ENCODE measurements at regions not wholly inside any gene's neighbourhood (a gene's known extent, or its start where the extent isn't known, plus 50 kb on each side); places are given as distances from the start of the nearest gene placed in this dataset.
"Not testable (repeated sequence)": the region's sequence is repeated elsewhere in the genome, so short reads cannot be mapped to it uniquely, and the experiment has no call there.

DNA sequence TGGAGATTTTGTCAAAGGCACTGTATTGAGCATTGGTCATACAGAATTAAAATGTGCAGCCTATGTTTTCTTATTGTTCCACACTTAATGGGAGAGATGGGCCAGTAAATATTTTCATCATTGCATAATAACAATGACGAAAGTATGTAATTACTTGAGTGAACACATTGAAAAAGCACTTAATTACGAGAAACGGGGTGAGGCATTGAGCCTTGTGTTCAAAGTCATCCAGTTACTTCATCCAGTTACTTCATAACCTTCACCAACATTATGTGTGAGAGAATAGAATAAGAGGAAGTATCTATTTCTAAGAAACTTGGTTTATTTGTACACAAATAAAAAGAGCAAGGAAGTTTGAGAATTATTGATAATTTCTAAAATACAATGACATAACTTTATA is 1427.0 kb downstream of the ADGRL3 start:
- FAIRE-seq, result no peak

DNA sequence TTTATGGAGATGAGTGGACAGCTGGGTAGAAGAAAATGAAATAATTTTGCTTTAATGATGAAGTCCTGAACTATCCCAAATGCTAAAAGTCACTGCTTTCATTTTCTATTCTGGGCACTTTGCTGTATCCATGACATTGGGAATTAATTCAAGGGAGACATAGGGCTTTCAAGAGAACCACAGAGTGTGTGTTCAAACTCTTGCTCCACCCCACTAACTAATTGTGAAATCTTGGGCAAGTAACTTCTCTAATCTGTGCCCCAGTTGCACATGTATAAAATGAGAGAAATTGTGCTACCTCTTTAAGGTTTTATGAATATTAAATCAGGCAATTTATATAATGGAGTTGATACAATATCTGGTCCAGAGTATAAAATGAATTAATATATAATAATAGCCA is 1422.0 kb downstream of the ADGRL3 start:
- no peak for FAIRE-seq

DNA sequence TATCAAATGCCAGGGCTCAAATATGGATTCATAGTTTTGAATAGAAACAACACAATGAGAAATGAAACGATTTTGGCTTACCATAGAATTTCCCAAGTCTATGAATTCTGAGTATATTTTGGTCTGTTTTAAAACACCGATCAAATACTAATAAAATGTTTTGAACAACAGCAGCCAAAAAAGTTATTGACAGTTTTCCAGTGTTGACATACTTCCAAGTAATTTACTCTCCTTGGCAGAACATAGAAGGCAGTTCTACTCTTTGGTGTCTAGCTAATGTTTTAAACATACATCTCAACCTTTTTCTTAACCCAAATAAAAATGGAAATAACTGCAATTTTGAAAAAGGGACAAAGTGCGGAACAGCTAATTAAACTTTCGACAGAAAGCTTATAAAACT is 1419.8 kb downstream of the ADGRL3 start:
- FAIRE-seq, result no peak

DNA sequence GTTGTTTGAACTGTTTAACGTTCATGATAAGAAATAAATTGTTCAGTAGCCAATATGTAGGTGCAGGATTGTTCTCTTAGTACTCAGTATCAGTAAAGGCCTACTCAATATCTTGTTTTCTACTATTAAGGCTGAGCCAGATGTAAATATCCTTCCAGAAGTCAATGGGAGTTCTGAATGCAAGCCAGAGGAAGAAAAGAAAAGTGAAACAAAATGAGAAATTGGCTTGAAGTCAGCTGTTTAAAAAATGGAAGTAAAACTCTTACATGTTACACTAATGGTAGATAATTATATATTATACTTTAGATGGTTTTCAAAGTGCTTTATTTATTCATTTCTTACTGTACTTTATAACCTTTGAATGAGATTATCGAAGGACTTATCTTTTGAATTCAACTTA is 1417.9 kb downstream of the ADGRL3 start:
- FAIRE-seq, result no peak

DNA sequence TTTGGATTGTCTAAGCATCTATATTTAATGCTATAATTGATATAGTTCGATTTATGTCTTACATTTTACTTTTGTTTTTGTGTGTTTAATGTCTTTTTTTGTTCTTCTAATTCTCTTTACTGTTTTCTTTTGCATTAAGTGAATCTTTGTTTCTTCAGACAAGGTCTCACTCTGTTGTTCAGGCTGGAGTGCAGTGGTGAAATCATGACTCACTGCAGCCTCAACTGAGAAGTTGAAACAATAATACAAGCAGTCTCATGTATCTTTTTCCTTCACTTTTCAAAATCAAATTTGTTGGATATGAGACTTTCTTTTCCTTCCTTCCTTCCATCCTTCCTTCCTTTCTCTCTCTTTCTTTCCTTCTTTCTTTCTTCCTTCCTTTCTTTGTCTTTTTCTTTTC is 1401.6 kb downstream of the ADGRL3 start:
- no peak for FAIRE-seq

DNA sequence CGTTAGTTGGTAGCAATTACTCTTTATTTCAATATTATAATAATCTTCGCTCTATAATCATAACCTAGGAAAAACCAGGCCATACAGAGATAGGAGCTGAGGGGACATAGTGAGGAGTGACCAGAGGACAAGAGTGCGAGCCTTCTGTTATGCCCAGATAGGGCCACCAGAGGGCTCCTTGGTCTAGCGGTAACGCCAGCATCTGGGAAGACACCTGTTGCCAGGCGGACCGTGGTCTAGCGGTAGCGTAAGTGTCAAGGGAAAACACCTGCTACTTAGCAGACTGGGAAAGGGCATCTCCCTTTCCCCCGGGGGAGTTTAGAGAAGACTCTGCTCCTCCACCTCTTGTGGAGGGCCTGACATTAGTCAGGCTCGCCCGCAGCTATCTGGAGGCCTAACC is 1395.1 kb downstream of the ADGRL3 start:
- not testable (repeated sequence) for FAIRE-seq

DNA sequence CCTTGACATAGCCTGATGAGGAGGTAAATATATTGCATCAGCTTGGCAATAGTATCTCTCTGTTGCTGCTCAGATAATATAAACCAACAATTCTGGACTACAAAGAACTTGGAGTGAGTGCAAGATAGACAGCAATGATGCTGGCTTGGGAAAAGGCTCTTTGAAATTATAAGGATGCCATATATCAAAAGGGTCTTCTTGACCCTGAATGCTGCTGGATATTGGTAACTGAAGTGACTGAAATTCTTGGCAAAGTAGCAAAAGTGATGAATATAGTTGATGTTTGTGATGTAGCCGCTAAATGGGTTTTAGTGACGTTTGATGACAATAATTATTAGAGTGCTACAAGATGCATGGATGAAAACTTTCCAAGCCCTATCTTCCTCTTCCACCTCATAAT is 1391.6 kb downstream of the ADGRL3 start:
- no peak for FAIRE-seq

DNA sequence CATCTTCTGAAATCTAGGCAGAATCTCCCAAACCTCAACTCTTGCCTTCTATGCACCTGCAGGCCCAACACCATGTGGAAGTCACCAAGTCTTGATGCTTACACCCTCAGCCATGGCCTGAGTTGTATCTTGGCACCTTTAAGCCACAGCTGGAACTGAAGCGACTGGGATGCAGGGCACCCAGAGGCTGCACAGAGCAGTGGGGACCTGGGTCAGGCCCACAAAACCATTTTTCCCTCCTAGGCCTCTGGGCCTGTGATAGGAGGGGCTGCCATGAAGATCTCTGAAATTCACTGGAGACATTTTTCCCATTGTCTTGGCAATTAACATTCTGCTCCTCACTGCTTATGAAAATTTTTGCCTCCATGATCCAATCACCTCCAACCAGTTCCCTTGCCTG is 1388.5 kb downstream of the ADGRL3 start:
- no peak for FAIRE-seq

DNA sequence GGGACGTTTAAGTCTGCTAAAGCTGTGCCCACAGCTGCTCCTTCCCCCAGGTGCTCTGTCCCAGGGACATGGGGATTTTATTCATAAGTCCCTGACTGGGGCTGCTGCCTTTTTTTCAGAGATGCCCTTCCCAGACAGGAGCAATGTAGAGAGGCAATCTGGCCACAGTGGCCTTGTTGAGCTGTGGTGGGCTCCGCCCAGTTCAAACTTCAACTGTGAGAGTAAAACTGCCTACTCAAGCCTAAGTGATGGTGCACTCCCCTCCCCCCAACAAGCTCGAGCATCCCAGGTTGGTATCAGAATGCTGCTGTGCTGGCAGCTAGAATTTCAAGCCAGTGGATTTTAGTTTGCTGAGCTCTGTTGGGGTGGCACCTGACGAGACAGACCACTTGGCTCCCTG is 1371.4 kb downstream of the ADGRL3 start:
- FAIRE-seq, result no peak

DNA sequence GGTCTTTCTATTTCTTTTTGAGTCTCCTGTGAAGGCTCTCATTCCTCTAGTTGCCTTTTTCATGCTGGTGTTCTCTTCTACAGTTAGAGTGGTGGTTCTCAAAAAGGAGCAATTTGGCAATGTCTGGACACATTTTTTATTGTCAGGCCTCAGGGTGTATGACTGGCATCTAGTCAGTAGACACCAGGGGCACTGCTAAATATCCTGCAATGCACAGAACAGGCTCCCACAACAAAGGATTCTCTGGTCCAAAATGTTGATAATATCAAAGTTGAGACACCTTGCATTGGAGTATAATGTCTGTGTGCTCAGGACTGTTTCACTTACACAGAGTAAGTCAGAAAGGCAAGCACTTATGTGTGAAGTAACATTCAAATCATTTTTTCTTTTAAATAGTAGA is 1360.7 kb downstream of the ADGRL3 start:
- FAIRE-seq, result no peak

DNA sequence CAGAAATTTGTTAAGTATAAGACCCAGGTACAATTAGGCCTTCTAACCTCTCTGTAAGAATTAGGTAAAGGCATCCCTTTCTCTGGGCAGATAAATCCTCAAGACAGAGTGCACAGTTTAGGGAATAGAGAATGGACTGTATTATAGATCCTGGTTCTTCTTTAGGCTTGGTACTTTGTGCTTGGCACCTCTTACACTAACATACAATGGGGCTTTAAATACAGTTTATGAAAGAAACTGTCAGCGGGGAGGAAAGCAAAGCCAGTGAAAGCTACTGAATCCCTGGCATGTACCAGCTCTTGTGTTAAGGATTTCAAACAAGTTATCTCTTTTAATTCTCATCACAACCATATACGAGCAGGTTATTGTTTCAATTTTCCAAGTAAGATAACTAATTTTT is 1350.0 kb downstream of the ADGRL3 start:
- FAIRE-seq, result no peak

DNA sequence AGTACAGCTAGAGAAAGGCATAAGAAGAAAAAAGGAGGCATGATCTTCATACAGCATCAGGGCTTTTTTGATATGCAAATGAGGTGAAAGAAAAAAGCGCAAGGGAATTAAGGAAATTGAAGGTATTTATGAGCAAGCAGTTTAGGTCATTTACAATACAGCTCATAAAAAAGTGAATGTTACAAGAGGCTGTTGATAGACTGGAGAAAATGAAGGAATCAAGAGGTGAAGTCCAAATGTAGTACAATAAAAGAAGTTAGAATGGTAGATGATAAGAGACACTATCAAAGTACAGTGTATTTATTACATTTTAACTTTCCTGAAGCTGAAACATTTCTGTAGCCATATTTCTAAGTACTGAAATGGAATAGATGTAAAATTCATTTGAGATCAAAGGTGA is 1349.5 kb downstream of the ADGRL3 start:
- FAIRE-seq, result no peak

DNA sequence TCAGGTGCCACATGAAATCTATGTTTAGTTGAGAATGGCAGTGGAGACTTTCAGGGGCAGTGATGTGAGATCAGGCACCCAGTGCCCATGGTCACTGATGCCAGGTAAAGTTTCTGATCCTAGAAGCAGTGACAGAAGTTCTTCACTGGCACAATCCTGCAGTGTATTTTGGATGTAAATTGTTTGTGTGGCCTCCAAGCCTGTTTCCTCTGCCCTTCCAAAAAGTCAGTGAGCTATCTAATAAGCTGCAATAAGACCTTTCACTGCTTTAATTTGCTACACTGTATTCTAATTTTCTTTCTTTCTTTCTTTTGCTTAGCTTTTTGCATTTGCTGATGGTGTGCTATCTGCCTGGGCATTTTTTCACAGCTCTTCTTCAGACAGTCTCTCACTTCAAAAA is 1348.6 kb downstream of the ADGRL3 start:
- FAIRE-seq, result no peak

DNA sequence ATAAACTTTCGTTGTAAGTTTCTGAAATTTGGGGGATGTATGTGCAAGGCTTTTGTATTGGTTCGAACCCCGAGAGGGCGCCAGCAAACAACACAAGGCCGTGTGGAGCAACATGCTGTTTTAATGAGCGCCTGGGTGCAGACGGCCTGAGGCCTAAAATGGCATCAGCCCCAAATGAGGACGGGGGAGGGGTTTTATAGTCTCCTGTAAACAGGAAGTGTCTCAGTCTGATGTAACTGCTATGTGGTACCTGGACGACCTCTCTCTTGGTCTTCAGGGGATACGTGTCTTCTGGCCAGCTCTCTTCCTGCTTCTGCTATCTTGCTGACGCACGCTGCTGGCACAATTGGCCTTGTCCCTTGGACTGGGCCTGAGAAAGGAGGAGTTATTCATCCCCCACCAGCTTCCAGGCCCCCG is 1348.0 kb downstream of the ADGRL3 start:
- no peak for FAIRE-seq

DNA sequence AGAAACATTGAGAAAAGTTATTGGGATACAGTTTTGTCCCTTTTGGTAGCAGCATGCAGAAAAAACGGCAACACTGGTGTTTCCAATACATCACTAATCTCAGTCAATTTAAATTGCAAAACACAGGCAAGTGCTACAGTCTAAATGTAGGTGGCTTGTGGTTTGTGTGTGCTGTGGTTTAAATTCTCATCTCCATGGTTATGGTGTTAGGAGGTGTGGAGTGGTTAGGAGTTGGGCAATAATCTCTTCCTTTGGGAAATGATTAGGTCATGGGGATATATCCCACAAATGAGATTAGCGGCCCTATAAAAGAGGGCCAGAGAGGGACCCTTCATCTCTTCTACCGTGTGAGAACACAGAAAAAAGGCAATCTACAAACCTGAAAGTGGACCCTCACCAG is 1344.3 kb downstream of the ADGRL3 start:
- FAIRE-seq, result no peak

DNA sequence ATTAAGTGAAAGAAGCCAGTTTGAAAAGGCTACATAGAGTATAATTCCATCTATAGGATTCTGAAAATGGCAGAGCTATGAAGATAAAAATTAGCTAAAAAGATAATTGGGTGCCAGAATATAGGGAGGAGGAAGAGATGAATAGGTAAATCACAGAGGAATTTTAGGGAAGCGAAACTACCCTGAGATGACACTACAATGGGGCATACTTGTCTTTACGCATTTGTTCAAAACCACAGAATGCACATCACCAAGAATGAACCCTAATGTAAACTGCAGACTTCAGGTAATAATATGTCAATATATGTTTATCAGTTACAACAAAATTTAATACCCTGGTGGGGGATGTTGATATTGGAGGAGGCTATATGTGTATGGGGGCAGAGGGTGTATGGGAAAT is 1342.9 kb downstream of the ADGRL3 start:
- FAIRE-seq, result no peak

DNA sequence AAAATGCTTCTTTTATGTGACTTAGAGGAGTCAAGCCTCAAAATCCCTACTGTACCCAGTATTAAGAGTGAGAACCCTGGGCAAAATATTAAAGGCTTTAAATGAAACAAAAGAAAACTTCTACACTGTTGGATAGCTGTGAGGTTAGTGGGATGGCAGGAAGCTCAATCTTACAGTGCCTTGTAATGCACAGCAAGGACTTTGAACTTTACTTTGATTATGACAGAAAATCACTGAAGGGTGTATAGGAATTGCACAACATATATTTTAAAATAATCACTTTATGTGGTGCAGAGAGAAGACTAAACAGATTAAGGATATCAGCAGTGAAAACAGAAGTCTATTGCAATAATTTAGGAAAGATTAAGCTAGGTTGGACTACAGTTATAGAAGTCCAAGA is 1333.4 kb downstream of the ADGRL3 start:
- no peak for FAIRE-seq

DNA sequence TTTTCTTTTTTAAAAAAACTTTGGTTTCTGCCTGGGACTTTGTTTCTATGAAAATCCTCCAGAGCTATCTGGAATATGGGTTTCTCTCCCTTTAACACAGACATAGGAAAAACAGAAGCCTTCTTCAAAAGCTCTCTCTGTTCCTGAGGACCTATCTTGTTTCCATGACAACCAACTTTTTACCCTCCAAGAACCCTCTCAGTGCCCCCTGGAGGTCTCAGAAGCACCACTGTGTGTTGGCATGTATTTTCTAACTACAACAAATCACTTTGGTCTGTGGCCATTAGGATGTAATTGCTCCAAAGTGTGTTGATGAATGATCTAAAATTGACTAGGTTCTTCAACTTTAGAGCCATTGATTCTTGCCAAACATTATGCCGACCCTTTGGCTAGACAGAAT is 1331.6 kb downstream of the ADGRL3 start:
- no peak for FAIRE-seq

DNA sequence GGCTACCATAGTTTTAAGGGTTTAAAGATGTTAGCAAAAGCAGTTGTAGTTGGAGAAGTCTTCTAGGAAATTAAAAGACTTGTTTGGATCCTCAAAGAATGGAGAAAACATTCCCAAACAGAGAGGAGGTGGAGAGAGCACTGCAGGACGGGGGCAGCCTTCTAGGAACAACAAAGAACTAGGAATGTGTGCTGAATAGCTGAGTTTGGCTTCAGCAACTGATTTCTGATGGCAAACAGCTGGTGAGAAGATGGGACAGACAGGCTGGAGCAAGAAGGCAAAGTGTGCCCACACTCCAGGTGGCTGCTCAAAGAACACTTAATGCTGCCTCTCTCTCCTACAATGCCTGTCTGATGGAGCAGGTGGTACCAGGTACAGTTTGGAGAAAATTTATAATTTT is 1331.1 kb downstream of the ADGRL3 start:
- FAIRE-seq, result no peak

DNA sequence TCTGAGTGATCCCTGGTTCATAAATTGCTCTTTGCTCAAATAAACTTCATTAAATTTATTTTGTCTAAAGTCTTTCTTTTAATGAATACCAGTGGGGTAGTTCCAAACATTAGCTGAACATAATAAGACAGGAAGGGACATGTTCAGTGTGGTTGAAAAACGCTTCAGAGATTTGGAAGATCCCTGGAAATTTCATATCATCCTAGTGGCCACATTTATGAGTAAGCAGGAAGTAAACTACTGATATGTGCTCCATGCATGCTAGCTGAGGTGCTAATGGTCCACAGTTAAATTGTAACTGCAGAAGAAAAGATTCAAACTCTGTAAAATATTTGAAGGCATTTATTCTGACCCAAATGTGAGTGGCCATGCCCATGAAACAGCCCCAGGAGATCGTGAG is 1328.7 kb downstream of the ADGRL3 start:
- no peak for FAIRE-seq

DNA sequence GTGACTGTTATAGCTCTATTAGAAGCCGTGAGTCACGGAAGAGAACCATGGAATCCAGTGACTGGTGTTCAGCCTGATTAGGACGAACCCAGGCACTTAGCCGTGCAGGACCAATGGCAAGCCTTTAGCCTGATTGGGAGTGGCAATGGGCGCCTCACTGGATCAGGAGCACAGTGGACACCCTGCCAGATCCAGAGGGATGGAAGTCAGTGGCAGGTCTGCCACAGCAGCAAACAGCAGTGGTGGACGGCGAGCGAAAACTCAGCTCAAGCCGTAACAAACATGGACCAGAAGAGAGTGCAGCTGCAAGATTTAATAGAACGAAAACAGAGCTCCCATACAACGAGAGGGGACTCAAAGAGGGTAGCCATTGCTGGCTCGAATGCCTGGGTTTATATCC is 1326.5 kb downstream of the ADGRL3 start:
- FAIRE-seq, result no peak

DNA sequence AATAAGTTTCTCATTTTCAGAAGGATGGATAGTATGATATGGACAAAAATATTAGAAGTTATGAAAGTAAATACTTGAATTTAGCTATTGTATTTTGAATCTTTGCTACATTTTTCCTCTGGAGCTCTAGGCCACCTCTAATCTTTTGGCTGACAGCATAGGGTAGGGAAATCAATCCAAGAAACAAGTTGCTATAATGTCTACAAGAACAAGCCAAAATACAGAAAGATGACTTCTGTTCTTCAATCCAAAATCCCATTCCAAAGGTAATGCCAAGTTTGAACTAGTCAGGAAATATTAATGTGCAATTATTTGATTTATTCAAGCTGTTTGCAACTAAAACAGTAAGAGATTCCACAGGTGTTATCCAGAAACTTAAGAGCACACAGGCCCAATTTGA is 1323.1 kb downstream of the ADGRL3 start:
- FAIRE-seq, result no peak

DNA sequence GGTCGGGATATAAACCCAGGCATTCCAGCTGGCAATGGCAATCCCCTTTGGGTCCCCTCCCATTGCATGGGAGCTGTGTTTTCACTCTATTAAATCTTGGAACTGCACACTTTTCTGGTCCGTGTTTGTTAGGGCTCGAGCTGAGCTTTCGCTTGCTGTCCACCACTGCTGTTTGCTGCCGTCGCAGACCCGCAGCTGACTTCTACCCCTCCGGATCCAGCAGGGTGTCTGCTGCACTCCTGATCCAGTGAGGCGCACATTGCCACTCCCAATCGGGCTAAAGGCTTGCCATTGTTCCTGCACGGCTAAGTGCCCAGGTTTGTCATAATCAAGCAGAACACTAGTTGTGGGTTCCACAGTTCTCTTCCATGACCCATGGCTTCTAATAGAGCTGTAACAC is 1322.1 kb downstream of the ADGRL3 start:
- no peak for FAIRE-seq

DNA sequence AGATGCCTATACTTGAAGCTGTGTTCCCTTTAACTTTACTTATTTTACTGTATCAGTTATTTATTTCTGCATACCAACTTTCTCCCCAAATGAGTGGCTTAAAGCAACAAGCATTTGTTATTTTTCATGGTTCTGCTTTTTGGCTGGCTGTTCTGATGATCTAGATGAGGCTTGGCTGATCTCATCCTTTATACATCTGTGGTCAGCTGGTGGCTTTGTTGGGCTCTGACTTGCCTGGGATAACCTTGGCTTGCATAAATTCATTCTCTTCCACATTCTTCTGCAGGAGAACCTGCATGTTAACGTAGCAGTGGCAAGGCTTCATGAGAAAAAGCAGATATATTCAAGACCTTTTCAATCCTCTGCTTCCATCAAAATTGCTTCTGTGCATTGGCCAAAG is 1317.6 kb downstream of the ADGRL3 start:
- no peak for FAIRE-seq

DNA sequence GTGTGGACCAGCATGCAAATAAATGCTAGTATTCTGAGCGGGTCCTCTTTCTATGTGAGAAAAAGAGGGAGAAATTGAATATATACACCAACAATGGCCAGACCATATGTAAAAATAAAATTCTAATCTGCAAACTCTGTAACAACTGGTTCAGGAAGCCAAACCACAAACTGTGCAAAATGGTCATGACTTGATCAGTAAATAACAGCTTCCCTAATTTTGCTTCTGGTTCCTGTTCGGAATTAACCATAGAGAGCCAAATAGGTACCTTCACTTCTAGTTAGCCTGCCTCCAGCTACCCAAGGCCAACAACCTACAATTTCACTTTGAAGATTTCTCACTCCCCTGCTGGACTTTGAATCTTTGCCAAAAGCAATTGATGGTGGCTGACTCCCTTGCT is 1313.2 kb downstream of the ADGRL3 start:
- FAIRE-seq, result no peak

DNA sequence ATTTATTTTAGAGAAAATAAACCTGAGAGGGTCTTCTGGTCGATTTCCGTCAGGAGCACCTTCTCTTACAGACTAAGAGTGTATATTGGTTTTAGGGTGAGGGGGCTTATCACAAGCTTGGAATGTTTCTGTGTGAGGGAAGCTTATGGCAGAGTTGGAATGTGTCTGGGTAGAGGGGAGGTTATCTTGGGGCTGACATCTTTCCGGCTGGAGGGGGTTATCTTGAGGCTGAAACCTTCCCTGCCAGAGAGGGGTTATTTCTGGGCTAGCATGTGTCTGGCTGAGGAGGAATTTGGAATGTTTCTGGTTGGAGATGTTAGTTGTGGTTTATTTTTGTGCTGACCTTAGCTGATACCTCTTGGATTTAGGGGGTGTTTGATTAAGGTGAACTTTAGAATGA is 1312.1 kb downstream of the ADGRL3 start:
- no peak for FAIRE-seq
